ENCODE measurements at regions not wholly inside any gene's neighbourhood (a gene's known extent, or its start where the extent isn't known, plus 50 kb on each side); places are given as distances from the start of the nearest gene placed in this dataset.
"Not testable (repeated sequence)": the region's sequence is repeated elsewhere in the genome, so short reads cannot be mapped to it uniquely, and the experiment has no call there.

DNA sequence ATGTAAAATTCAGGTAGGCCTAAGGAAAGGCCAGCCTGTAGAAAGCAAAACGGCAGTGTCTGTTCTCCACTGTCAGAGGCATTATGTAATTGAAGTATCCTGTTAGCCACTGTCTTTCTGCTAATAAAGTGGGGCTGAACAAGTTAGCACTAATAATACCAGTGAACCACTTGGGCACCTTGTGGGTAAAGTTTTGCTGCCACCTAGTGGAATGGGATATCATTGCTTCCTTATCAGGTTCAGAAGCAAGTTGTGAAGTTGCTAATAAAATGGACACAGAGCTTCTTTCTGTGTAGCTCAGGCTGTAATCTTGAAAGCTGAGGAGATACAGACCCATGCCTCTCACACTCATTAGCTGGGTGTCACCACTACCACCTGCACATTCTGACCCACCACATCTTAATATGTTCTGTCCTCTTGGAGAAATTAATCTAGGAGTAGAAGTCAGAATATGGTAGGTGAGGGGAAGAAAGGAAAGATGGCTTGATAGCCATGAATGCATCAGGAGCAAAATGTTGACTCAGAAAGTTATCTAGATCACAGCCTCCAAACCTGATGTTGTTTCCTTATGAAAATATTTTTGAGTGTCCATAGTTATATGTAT is 175.1 kb downstream of the SEPTIN7 start:
- DNase-seq, result peak; percentile 37

DNA sequence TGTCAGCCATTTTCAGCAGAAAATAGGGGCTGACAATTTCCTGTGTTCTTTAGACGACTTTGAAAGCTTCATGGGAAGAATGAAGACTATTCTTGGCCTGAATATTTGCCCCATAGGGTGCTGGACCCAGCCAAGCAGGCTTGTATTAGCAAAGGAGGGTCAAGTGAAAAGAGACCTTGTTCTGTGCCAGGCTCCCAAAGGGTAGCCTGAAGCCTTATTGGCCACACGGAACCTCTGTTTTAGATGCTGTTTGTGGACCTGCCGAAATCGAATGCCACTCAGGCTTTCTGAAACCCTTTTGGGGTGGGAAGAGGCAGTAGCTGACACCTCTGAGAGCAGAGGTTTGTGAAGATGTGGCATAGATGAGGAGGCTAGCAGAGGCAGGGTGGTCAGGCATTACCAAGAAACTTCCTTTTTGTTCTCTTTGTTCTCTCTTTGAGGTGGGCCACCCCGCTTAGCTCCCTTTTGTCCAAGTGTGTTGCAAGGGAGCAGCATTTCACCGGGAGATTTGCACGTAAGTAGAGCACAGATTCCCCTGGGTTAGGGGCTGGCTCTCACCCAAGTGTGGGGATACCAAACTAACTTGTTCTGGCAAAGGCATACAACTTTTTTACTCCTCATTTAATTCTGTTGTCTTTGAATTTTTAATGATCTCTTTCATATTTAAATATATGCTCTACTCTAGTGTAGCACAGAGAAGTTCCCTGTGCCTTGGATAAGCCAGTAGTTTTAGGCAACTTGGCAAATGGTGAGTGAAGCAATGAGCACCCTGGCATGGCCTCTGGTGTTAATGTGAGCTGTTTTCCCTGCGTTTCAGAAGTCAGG is 174.0 kb upstream of the EEPD1 start:
- DNase-seq, result not testable (repeated sequence)

DNA sequence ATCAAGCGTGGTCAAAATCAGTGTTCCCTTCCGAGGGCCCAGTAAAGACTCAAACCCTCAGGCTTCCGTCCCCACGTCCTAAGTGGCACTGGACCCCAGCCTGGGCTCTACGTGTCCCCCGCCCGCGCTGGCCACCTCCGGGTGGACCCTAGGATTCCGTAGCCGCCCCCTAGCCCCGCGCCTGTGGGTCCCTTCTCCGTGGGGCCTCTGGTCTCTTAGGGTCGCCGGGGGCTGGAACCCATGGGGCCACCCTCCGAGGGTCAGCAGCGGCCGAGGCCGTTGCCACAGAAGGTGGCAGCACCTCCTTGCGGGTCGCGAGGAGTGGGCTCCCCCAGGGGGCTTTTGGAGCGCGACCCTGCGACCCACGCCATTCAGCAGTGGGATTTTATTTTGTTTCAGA is 170.5 kb upstream of the EEPD1 start:
- no peak for DNase-seq

DNA sequence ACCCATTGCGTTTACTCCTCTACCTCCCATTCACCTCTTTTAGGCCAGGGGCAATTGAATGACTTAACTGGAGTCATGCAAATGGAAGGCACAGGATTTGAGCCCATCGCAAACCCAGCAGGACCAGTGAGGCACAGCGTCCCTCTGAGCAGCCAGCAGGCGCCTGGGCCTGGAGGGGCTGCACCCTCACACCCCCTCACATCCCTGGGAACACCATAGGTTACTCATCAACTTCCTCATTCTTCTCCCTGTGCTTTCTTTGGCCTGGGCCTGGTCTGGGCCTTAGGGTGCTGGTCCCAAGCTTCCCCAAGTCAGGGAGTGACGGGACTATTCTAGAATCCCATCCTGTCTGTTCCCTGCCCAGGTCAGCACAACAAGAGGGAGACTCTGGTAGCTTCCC is 169.4 kb upstream of the EEPD1 start:
- DNase-seq, result no peak

DNA sequence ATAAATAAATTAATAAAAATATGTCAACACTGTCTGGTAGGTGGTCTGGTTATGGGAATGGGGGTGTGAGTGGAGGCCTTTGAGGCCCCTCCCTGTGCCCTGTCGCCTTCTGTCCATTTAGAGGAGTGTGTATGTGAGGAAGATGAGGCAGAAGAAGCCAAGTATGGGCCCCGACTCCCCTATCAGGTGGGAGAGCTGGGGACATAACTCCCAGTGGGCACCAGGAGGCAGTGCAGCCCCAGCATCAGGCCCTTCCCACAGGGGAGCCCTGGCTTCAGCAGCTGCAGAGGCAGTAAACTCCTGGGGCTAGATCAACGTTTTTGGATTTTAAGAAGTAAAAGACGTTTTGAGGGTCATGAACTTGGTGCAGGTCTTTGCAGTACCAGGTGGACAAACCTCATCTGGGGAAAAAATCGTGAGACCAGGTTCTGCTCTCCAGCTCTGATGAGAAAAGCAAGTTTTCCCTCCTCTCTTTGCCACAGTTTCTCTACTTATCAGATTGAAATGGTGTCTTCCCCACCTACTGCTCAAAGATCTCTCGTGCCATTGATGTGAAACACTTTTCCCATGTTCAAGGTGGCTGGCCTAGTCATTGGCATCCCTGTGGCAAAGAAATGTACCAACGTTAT is 167.8 kb upstream of the EEPD1 start:
- DNase-seq, result peak; percentile 79

DNA sequence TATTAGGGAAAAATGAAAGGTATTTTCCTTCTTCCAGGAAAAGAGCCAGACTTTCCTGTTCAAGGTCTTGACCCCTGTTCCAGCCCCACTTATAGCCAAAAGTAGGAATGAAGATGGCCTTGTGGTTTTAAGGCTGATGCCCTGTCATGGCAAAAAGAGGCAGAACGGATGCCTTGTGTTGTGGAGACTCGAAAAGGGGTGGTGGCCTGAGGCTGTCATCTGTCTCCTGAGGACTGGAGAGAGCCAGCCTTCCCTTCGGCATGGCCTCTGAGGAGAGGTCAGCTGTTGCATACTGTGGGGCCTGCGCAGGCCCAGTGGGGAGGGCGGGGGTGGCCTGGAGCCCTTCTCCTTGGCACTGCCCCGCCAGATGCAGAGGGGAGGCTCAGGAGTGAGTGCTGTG is 166.0 kb upstream of the EEPD1 start:
- no peak for DNase-seq

DNA sequence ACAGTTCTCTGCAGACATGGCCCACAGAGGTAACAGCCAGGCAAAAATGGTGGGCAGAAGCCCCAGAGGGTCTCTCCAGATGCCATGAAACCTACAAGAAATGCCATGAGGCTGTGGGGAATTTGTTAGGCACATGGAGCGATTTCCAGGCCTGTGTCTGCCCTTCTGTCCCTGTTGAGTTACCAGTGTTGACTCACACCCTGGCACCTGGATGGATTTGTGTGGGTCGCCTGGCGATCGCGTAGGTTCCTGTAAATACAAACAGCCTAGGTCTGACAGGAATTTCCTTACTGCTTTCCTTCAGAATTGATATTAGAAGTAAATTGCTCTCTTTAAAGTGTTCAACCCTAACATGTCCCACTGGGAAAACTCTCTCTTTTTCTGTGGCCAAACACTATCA is 164.9 kb upstream of the EEPD1 start:
- DNase-seq, result no peak

DNA sequence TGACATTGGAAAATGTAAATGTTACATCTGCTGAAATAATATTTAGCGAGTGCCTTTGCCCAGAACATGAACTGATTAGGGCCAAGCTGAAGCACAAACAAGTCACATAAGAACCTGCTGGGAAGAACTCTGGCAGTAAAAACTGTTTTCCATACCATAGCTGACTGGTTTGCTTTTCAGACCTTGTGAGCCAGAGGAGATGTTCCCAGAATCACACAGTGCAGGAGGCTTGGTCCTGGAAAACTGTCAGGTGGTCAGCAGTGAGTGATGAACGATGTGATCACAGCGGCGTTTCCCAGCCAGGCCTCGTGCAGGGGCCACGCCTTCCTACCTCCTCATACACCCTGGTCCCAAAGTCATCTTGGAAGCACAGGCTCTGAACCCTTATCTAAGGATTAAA is 164.2 kb upstream of the EEPD1 start:
- no peak for DNase-seq

DNA sequence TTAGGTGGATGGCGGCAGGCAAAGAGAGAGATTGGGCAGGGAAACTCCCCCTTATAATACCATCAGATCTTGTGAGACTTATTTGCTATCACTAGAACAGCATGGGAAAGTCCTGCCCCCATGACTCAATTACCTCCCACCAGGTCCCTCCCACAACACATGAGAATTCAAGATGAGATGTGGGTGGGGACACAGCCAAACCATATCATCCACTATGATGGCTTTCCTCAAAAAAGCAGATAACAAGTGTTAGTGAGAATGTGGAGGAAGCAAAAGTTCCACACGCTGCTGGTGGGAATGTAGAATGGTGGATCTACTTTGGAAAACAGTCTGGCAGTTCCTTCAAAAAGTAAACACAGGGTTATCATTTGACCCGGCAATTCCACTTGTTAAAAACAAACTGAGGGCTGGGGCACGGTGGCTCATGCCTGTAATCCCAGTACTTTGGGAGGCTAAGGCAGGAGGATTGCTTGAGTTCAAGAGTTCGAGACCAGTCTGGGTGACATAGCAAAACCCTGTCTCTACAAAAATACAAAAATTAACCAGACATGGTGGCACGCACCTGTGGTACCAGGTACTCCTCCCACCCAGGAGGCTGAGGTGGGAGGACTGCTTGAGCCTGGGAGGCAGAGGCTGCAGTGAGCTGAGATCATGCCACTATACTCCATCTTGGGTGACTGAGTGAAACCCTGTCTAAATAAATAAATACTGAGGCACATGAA is 161.4 kb upstream of the EEPD1 start:
- DNase-seq, result no peak

DNA sequence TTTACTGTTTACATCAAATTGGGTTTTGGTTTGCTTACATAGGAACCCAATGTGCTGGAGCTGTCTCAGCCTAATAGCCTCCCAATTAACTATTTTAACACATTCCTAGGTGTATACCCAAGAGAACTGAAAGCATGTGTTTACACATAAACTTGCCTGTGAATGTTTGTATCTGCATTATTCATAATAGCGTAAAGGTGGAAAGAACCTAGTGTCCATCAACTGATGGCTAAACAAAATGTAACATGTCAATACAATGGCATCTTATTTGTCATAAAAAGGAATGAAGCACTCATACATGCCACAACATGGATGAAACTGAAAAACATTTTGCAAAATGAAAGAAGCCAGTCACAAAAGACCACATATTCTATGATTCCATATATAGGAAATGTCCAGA is 160.6 kb upstream of the EEPD1 start:
- no peak for DNase-seq

DNA sequence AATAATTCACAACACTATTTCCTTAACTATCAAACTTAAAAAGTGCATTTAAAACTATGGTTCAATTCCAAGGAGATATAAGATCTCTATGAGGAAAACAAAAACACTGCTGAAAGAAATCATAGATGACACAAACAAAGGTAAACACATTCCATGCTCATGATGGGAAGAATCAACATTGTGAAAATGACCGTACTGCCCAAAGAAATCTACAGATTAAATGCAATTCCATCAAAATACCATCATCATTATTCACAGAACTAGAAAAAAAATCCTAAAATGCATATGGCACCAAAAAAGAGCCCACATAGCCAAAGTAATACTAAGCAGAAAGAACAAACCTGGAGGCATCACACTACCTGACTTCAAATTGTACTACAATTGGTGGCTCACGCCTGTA is 159.9 kb upstream of the EEPD1 start:
- DNase-seq, result no peak

DNA sequence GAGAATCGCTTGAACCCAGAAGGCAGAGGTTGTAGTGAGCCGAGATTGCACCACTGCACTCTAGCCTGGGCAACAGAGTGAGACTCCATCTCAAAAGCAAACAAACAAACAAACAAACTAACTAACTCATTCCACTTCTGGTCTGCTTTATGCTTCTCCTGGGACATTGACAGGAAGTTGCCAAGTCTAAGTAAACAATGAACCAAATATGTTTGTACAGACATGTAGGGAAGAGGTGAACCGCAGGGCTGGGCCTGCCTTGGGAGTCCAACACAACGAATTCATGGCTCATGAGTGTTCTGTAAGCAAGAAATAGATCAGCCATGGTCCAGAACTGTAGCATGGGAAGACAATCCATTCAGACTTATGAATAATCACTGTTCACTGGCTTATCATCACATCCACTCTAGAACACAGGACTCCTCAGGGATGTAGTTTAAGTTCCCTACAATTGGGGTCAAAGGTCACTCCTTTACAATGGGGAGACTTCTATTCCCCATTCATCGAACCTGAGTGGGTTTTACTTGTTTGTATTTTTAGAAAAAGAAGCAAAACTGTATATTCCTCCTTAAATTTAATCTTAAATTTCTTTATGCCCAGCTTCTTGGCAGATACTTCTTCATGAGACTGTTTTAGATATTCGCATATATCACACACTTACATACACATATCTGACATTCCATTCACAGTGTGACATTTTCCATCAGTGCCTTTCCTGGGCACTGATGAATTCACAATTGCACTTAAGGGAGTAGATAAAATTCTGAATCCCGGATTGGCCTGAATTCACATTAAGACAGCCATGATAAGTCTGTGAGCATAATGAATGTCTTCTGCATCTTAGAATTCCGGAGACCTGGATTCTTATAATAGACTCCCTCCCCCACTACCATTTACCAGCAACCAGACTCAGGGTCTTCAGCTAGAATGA is 159.1 kb upstream of the EEPD1 start:
- no peak for DNase-seq

DNA sequence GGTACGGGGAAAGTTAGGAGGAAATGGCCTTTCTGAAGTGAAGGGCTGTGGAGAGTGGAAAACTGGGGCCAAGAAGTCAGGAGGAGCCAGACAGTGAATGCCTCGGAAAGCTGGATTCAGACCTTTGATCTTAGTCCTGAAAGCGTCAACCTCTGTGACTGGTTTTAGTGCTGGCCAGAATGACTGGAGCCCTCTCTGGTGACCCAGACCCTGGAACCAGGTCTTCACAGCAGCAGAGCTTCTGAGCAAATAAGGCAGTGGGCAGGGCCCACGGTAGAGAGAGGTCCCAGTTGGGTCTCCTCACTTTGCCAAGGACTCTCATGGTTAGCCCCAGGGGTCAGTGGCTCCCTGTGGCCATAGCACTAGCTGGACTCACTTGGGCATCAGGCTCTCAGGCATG is 157.7 kb upstream of the EEPD1 start:
- no peak for DNase-seq

DNA sequence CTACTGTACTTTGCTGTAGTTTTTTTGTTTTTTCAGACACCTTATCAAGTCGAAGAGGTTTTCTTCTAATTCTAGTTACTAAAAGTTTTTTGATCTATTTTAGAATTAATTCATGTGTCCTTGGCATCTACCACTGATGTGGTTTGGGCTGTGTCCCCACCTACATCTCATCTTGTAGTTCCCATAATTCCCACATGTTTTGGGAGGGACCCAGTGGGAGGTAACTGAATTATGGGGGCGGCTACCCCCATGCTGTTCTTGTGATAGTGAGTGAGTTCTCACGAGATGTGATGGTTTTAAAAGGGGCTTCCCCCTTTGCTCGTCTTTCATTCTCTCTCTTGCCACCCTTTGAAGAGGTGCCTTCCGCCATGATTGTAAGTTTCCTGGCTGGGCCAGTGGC is 154.6 kb upstream of the EEPD1 start:
- no peak for DNase-seq

DNA sequence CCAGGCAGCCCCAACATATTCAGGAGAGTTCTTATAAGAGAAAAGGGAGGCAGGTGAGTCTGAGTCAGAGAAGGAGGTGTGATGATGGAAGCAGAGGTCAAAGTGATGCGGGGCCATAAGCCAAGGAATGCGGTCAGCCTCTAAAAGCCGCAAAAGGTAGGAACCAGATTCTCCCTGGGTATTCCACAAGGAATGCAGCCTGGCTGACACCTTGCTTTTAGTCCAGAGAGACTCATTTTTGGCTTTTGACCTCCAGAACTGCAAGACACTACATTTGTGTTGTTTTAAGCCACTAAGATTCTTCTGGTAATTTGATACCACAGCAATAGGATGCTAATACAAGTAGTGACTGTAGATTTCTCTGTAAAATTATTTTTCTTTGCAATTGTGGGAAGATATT is 151.5 kb upstream of the EEPD1 start:
- no peak for DNase-seq

DNA sequence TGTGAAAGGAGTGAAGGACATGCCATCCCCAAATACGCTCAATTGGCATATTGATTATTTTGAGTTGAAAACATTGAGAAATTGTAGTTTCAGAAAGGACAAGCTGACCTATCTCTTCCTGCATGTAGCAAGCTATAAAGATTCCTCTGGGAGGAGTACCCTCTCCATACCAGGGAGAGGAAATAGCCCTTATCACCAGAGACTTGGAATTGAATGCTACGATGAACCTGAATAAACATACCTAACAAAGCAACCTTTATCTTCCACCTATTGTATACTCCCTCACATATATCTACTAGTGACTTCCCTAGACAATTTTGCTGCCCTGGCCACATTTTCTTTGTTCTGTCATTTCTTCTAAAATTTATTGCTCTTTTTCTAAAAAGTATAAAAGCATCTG is 150.2 kb upstream of the EEPD1 start:
- no peak for DNase-seq

DNA sequence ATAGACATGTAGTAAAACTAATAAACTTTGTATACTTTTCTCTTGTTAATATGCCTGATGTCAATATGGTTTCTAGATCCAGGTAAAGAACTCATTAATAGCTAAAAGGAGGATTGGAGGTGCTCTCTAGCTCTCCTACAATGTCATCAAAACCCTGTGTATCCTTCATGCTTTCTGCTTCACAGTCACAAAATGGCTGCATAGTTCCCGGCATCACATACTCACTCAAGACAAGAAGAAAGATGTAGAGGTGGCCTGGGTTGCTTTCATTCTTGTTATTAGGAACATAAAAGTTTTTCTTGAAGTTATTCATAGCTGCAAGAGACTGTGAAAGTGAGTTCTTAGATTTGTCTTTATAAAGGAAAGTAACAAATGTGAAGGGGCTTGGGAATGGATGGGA is 149.7 kb upstream of the EEPD1 start:
- no peak for DNase-seq

DNA sequence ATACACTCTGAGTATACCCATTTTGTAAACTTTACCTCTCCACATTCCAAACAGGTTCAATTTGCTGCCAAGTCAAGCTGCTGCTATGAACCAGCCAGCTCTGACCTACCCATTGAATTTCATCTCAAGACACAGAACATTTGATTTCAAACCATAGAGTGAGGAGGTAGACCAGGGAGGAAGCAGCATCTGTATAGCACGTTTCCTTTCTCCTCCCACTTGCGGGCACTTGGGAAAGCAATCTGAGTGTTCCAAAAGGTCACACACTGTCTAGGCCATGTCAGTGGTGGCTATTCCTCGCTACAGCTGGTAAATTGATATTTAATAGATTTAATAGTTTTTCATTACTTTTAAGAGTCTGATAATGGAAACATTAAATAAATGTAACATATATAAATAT is 147.8 kb upstream of the EEPD1 start:
- no peak for DNase-seq

DNA sequence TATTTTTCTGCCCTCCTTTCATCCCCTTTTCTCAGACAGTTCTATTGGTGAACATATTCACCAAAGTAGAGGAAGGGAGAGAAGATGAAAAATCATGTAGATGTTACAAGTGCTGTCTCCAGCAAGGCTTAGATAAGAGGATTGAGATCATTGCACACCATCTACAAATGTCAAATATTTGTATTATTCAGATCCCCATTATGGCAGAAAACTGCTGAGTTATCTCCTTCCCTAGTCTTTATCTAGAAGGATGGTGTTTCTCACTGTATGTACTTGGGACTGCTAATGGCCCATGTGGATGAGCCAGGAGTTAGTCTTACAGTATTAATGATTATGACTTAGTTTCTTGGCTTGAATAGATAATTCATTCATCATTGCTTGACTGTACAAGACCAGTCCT is 147.2 kb upstream of the EEPD1 start:
- DNase-seq, result no peak

DNA sequence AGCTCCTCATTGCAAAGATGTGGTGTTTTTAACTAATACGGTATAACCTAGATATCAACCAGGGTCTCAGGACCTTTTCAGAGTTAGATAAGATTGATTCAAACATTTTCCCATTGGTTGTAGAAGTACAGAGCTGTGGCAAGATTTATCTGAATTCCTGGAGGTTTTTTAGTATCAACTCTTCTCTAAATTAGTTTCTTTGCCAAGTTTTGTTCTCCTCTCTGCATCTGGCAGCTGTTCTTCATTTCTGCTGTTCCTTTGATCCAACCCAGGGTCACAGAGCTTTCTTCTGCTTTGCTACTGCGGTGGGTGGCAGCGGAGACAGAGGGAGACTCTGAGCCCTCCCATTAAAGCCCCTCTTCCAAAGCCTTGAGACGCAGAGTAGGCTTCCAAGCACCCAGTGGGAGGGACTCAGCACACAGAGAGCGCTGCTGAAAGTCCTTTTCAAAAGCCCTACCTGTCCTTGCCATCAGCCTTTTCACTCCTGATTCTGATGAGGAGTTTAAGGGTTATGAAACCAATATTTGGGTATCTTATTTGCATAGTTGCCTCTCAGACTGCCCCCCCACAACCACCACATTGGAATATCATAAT is 146.3 kb upstream of the EEPD1 start:
- no peak for DNase-seq

DNA sequence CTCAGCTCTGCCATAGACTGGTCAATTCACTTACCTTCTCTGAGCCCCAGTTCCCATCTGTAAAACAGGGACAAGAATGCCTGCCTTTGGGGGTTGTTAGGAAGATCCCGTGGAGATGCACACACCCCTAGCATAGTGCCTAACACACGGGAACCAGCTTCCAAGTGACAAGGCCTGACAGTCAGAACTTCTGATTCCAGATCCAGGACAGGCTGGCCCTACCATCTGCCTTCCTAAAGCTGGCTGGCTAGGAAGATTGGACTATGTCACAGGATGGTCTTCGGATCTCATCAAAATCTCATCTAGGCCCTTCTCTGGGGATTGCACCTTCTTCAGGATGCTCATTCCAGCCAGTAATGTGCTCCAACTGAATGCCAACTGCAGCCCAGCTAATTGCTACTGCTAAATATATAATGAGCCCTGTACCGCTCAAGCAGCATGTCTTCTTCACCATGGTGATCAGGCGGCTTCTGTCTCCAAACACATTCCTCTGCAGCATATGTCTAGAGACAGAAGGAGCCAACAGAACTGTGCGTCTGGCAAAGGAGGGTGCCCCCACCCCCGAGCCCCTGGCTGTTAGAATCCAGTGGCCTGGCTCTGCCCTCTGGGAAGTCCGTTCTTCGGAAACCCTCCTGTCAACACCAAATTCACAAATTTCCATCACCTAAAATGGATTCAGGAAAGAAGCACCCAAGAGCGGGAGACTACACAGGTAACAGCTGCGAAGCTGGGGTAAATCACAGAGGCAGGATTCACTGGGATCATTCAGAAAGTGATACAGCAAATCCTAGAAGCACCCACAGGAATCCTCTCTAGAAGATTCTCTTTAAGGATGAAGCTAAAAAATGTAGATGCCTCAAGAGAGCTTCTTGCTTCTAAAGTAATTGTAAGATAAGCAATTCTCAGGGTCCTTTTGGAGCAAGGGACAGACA is 142.1 kb upstream of the EEPD1 start:
- DNase-seq, result no peak
